ENCODE measurements at regions not wholly inside any gene's neighbourhood (a gene's known extent, or its start where the extent isn't known, plus 50 kb on each side); places are given as distances from the start of the nearest gene placed in this dataset.

DNA sequence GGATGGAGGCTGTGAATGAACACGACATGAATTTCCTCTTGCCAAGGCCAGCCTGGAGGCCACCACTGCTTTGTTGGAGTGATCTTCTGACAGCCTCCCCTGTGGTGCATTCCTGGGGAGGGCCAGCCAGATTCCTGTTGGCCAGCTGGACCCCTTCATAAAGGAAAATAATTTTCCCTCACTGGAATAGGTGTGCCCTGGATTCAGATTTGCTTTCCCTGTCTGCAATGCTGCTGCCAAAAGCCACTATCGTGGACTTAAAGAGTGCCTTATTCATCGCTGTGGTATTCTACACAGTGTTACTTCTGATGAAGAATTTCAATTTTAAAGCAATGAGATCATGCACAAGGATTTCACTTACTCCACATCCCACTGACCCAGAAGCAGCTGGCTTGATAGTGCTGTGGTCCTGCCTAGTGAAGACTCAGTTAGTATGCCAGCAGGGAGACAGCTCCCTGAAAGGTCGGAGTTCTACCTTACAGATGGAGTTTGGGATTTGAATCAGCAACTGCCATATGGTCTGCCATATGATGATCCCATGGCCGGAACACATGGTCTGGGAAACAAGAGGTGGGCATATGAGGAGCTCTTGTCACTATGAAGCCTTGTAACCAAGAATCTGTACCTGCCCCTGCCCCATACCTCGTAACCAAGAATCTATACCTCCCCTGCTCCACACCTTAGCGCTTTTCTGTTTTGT, 145.2 kb downstream of the KLF13 start:
- no peak overlapping the region for H3K27ac ChIP-seq
- TF ChIP-seq, protein P1, sequence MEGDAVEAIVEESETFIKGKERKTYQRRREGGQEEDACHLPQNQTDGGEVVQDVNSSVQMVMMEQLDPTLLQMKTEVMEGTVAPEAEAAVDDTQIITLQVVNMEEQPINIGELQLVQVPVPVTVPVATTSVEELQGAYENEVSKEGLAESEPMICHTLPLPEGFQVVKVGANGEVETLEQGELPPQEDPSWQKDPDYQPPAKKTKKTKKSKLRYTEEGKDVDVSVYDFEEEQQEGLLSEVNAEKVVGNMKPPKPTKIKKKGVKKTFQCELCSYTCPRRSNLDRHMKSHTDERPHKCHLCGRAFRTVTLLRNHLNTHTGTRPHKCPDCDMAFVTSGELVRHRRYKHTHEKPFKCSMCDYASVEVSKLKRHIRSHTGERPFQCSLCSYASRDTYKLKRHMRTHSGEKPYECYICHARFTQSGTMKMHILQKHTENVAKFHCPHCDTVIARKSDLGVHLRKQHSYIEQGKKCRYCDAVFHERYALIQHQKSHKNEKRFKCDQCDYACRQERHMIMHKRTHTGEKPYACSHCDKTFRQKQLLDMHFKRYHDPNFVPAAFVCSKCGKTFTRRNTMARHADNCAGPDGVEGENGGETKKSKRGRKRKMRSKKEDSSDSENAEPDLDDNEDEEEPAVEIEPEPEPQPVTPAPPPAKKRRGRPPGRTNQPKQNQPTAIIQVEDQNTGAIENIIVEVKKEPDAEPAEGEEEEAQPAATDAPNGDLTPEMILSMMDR (conservative IDR thresholded peaks at IDR 0.05): no peak

DNA sequence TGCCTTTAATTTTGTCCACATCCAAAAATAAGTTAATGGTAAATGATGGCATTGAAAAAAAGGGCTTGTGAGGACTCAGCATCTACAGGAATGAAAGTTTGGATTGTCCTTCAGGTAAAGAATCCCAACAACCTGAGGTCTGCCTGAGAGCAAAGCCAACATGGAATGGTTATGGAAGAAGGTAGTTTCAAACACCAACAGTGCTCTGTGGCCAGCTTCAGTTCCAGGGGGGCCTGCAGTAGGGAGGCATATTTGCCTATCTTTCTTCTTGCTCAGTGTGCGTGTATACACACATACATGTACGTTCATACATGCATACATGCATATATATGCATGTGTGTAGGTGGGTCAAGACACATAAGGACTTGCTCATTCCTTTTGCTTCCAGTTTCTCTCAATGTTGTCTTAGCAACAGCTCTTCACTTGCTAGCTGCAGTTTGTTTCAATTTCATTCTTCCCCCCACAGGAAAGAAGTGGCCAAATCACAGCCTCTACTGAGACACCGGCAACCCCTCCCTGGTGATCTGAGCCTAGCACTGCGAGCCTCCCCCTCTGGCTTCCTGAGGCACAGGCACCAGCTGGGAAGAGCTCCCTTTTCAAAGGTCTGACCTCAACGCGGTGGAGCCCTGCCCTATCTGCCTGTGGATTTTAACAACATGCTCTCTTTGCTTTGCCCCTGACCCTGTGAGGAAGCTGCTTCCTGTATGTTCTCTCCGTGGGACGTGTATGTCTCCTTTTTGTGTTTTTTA, 146.2 kb downstream of the KLF13 start:
- TF ChIP-seq, protein P1 (conservative IDR thresholded peaks at IDR 0.05): no peak
- peak overlapping the region; percentile 77 for H3K27ac ChIP-seq

DNA sequence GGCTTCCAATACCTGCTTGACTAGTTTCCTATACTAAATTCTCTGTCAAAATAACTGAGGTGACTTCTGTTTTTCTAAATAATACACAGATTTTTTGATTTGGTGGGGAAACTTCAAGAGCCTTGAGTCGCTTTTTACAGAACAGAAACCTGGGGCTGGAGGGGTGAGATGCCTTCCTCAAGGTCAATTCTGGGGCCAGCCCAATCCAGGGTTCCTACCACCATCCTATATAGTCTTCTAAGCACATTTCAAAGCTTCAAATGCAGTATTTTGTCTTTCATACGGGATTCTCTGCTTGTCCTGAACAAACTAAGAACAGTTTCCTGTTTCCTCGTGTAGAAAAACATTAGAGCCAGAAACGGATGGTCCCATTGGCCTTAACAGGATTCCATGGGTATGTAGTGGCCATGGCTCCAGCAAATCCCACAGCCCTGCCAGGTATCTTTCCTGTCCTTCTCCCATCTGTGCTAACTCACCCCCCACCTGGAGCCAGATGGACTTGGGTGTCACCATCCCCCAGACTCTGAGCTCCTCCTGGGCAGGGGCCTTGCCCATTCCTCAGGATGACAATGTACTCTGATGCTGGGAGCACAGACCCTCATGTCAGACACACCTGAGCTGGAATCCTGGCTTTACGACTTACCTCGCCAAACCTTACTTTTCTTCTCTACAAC, 146.9 kb downstream of the KLF13 start:
- H3K27ac ChIP-seq: peak overlapping the region; percentile 77
- TF ChIP-seq, protein P1 (conservative IDR thresholded peaks at IDR 0.05): no peak

DNA sequence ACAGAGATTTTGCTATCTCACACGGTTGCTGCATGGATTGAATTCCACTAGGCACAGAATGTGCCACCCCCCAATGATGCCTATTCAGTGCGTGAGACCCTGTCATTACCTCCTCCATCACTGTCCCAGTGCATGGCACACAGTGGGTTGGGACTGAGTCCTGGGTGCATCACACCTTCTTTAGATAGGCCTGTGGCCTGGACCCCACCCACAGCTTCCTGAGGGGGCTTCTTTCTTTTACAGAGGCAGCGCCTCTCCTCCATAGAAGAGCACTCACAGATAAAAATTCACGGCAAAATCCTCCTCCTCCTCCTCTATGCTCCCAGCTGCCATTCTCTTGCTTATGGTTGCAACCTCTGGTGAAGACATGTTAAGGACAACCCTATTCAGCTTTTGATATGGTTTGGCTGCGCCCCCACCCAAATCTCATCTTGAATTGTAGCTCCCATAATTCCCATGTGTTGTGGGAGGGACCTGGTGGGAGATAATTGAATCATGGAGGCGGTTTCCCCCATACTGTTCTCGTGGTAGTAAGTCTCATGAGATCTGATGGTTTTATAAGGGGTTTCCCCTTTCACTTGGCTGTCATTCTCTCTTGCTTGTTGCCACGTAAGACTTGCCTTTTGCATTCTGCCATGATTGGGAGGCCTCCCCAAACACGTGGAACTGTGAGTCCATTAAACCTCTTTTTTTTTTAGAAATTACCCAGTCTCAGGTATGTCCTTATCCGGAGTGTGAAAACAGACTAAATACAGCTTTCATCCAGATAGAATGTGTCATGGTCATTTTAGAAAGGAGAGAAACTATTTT, 147.6 kb downstream of the KLF13 start:
- peak overlapping the region; percentile 77 for H3K27ac ChIP-seq
- TF ChIP-seq, protein P1 (conservative IDR thresholded peaks at IDR 0.05): no peak

DNA sequence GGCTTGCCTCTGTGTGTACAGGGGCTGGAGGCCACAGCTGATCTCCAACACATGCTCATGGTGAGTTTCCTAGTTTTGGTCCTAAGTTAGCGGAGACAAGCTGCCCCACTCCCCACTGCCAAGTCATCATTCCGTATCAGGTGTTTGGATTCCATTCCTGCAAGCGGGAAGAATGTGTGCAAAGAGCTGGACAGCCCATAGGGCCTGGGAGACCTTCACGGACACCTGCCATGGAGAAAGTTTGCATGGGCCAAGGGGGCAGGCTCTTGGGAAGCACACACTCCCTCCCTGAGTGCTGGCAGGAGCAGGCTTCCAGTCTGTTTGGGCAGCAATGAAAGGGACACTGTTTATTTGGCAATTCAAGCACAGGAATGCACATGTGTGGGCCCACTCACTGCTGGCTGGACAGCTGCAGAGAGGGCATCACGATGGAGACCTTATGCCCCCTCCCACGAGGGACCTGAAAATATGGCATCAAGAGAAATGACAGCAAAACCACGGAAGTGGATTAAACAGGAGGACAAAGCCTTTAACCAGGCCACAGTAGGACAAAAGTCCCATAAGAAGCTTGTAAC, 149.7 kb downstream of the KLF13 start:
- TF ChIP-seq, protein P1 (conservative IDR thresholded peaks at IDR 0.05): no peak
- H3K27ac ChIP-seq: peak overlapping the region; percentile 77

DNA sequence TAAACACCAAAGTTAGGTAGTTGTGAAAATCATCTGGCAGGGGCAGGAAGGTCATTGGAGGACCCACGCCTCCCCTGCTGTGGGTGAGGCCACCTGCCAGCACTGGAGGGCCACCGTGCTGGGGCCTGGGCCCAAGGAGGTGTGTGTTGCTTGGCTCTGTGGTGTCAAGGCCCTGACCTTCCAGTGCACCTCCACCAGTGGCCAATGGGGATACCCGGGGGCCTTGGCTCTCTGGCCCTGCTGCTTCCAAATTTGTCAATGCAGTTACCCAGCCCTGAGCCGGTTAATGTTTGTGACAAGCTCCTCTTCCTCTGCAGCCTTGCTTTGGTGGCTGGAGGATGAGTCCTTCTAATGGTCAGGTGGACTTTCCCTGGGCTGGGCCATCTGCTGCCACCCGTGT, 150.2 kb downstream of the KLF13 start:
- TF ChIP-seq, protein P1 (conservative IDR thresholded peaks at IDR 0.05): no peak
- no peak overlapping the region for H3K27ac ChIP-seq
